Astrocyte (in vitro differentiated cells and primary cell): ENCODE measurements at regions not wholly inside any gene's neighbourhood (a gene's known extent, or its start where the extent isn't known, plus 50 kb on each side); places are given as distances from the start of the nearest gene placed in this dataset.

ENCODE experiments used
- CTCF ChIP-seq: IDR thresholded peaks from 2 replicates; pipeline ENCODE4 v1.5.1; 2011; ENCODE audit warnings: low read depth, mild to moderate bottlenecking, inconsistent platforms, low read length, moderate library complexity; ENCODE audit not compliant: insufficient read depth
- EZH2 ChIP-seq: IDR thresholded peaks from 2 replicates; pipeline ENCODE4 v1.6.1; 2012; ENCODE audit warnings: mild to moderate bottlenecking, low read length, inconsistent platforms; ENCODE audit not compliant: insufficient read depth

GRCh38 chr1:14421295-14421976, 177.0 kb upstream of the KAZN start:
- TF ChIP-seq CTCF, result no peak
- no peak for TF ChIP-seq EZH2
